ENCODE measurements at regions not wholly inside any gene's neighbourhood (a gene's known extent, or its start where the extent isn't known, plus 50 kb on each side); places are given as distances from the start of the nearest gene placed in this dataset.
"Not testable (repeated sequence)": the region's sequence is repeated elsewhere in the genome, so short reads cannot be mapped to it uniquely, and the experiment has no call there.

DNA sequence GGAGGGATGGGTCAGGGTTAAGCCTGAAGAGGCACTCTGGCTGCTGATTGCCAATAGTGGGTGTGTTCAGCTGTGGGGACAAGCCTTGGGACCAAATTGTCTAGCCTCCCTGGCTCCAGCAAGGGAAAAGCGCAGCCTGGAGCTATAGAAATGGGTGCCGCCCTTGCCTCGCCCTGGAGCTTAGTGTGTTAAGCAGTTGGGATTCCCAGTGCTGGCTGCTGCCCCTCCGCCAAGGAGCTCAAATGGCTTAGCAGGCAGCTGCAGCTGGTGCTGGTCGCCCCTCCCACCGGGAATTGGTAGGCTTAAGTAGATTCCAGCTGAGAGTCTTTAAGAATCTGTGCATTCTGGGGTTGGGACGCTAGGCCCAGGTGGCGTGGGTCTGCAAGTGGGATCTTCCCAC, 662.9 kb upstream of the TBL1XR1 start:
- Histone ChIP-seq H3K36me3 (ENCODE audit: insufficient read depth, low read length) (no peaks in the 10 kb centered on the region), H3K27me3 (ENCODE audit: insufficient read depth, low read length) (no peaks in the 10 kb centered on the region), H3K9ac (ENCODE audit: low read depth, low read length) (no peak overlapping the region), H3K4me3 (ENCODE audit: low read length) (no peak overlapping the region), H3K9me3 (ENCODE audit: insufficient read depth, low read depth, low read length) (no peaks in the 10 kb centered on the region), H3K4me1 (ENCODE audit: insufficient read depth, low read length) (no peaks in the 10 kb centered on the region), H3K27ac (ENCODE audit: low read depth, low read length) (no peak overlapping the region)
- 93% methylated on average over 8 of the region's 8 CpGs for WGBS

DNA sequence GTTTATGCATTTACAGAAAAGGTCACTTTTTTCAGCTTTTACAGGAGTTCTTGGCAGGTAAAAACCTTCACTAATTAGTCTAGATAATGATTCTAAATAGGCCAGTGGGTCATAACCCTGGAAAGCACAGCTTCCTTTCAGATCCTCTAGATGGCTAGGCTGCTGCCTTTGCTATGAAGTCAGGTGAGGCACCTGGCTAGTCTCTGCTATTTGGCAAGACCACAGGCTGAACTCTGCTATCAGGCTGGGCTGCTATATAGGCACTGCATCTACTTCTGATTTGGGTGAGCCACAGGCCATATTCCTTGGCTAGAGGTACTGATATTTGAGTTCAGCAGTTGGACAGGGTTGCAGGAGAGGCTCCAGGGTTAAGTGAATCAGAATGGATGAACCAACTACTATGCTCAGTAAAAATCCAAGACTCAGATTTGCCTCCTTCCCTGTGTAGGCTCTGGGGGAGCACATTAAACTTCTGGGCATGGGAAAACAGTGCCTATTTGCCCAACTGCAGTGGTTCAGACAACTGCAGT, 665.7 kb upstream of the TBL1XR1 start:
- H3K27me3 ChIP-seq (ENCODE audit: insufficient read depth, low read length) = no peaks in the 10 kb centered on the region
- H3K27ac ChIP-seq (ENCODE audit: low read depth, low read length) = no peak overlapping the region
- no peak overlapping the region for H3K4me3 ChIP-seq (ENCODE audit: low read length)
- no peak overlapping the region for H3K9ac ChIP-seq (ENCODE audit: low read depth, low read length)
- no peaks in the 10 kb centered on the region for H3K9me3 ChIP-seq (ENCODE audit: insufficient read depth, low read depth, low read length)
- H3K36me3 ChIP-seq (ENCODE audit: insufficient read depth, low read length) = no peaks in the 10 kb centered on the region
- no peaks in the 10 kb centered on the region for H3K4me1 ChIP-seq (ENCODE audit: insufficient read depth, low read length)

DNA sequence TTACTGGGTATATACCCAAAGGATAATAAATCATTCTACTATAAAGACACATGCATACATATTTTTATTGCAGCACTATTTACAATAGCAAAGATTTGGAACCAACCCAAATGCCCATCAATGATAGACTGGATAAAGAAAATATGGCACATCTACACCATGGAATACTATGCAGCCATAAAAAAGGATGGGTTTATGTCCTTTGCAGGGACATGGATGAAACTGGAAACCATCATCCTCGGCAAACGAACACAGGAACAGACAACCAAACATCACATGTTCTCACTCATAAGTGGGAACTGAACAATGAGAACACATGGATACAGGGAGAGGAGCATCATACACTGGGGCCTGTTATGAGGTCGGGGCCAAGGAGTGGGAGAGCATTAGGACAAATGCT, 665.0 kb upstream of the KCNMB2 start:
- not testable (repeated sequence) for H3K4me3 ChIP-seq (ENCODE audit: low read length); H3K9me3 ChIP-seq (ENCODE audit: insufficient read depth, low read depth, low read length); H3K36me3 ChIP-seq (ENCODE audit: insufficient read depth, low read length); H3K27me3 ChIP-seq (ENCODE audit: insufficient read depth, low read length); H3K9ac ChIP-seq (ENCODE audit: low read depth, low read length); H3K4me1 ChIP-seq (ENCODE audit: insufficient read depth, low read length); H3K27ac ChIP-seq (ENCODE audit: low read depth, low read length)
- 97% methylated on average over 3 of the region's 3 CpGs for WGBS

GRCh38 chr3:177878192-177878591, 658.0 kb upstream of the KCNMB2 start:
- H3K9ac ChIP-seq (ENCODE audit: low read depth, low read length) = no peak overlapping the region
- H3K4me1 ChIP-seq (ENCODE audit: insufficient read depth, low read length) = peaks cover 9% of the 10 kb centered on the region; the same call in 1 of the 2 replicates
- 100% methylated on average over 3 of the region's 3 CpGs for WGBS
- no peak overlapping the region for H3K4me3 ChIP-seq (ENCODE audit: low read length)
- no peaks in the 10 kb centered on the region for H3K9me3 ChIP-seq (ENCODE audit: insufficient read depth, low read depth, low read length)
- H3K27ac ChIP-seq (ENCODE audit: low read depth, low read length) = no peak overlapping the region
- no peaks in the 10 kb centered on the region for H3K27me3 ChIP-seq (ENCODE audit: insufficient read depth, low read length)
- H3K36me3 ChIP-seq (ENCODE audit: insufficient read depth, low read length) = no peaks in the 10 kb centered on the region

DNA sequence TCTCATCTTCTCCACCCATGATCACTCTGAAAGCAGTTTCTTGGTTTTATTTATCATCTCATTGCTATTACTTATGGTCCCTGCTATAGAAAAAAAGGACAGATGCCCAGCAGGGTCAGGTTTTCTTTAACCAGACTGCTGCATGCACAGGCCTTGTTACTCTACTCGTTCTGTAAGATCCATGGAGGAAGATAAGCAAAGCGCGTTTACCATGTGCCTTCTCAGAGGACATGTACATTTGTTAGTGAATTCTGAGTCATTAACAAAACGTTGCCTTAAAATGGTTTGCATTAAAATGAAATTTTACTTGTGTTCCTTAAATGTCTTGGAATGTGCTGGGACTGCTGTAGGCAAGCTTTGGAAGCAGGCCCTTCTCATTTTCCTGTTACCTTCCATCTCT, 657.3 kb upstream of the KCNMB2 start:
- Histone ChIP-seq H3K9ac (ENCODE audit: low read depth, low read length) (no peak overlapping the region), H3K4me3 (ENCODE audit: low read length) (no peak overlapping the region), H3K4me1 (ENCODE audit: insufficient read depth, low read length) (peaks cover 9% of the 10 kb centered on the region; the same call in 1 of the 2 replicates), H3K36me3 (ENCODE audit: insufficient read depth, low read length) (no peaks in the 10 kb centered on the region), H3K27ac (ENCODE audit: low read depth, low read length) (no peak overlapping the region), H3K9me3 (ENCODE audit: insufficient read depth, low read depth, low read length) (no peaks in the 10 kb centered on the region), H3K27me3 (ENCODE audit: insufficient read depth, low read length) (no peaks in the 10 kb centered on the region)
- 85% methylated on average over 4 of the region's 4 CpGs for WGBS

DNA sequence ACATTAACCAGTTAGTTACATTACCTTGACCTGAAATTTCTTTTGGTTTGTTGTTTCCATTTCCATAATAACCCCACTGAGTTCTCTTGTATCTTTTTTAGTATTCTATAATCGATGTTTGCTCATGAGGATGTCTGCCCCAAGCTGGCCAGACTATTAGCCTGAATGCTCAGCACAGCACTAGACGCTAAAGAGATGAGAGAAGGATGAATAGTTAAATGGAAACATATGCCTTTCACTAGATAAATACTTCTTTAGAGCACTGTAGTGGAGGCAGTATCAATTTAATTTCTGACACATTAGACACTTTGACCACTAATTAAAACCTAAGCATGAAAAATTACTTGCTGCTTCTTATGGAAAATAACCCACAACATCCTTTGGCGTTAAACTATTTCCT, 654.9 kb upstream of the KCNMB2 start:
- 90% methylated on average over 3 of the region's 3 CpGs for WGBS
- no peaks in the 10 kb centered on the region for H3K4me1 ChIP-seq (ENCODE audit: insufficient read depth, low read length)
- no peaks in the 10 kb centered on the region for H3K9me3 ChIP-seq (ENCODE audit: insufficient read depth, low read depth, low read length)
- no peak overlapping the region for H3K9ac ChIP-seq (ENCODE audit: low read depth, low read length)
- H3K4me3 ChIP-seq (ENCODE audit: low read length) = no peak overlapping the region
- H3K36me3 ChIP-seq (ENCODE audit: insufficient read depth, low read length) = no peaks in the 10 kb centered on the region
- H3K27ac ChIP-seq (ENCODE audit: low read depth, low read length) = no peak overlapping the region
- no peaks in the 10 kb centered on the region for H3K27me3 ChIP-seq (ENCODE audit: insufficient read depth, low read length)

DNA sequence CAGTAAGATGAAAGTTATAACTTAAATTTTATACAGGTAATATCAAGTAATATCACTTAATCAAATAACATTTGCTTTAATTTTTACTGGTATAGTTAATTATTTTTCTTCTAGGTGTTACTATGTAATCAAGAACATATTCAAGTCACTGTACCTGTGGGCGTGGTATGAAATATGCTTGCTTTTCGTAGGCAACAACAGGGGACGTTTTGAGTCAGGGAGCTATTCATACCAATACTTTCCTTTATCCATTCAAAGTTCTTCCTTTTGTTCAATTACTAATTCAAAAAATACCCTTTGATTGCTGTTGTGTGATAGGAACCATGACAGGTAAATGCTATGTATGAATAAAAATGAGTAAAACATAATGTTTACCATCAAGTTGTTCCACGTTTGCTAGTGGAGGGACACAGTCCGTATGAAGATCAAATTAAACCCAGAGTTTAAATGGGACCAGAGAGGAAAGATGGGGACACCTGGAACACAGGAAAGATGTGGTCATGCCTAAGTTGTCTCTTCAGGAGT, 654.0 kb upstream of the KCNMB2 start:
- Histone ChIP-seq H3K27ac (ENCODE audit: low read depth, low read length) (no peak overlapping the region), H3K4me1 (ENCODE audit: insufficient read depth, low read length) (no peaks in the 10 kb centered on the region), H3K9ac (ENCODE audit: low read depth, low read length) (no peak overlapping the region), H3K27me3 (ENCODE audit: insufficient read depth, low read length) (no peaks in the 10 kb centered on the region), H3K9me3 (ENCODE audit: insufficient read depth, low read depth, low read length) (no peaks in the 10 kb centered on the region), H3K4me3 (ENCODE audit: low read length) (no peak overlapping the region), H3K36me3 (ENCODE audit: insufficient read depth, low read length) (no peaks in the 10 kb centered on the region)
- WGBS = 97% methylated on average over 5 of the region's 5 CpGs

- Histone ChIP-seq H3K27ac (ENCODE audit: low read depth, low read length) (no peak overlapping the region), H3K36me3 (ENCODE audit: insufficient read depth, low read length) (no peaks in the 10 kb centered on the region), H3K9me3 (ENCODE audit: insufficient read depth, low read depth, low read length) (no peaks in the 10 kb centered on the region), H3K27me3 (ENCODE audit: insufficient read depth, low read length) (no peaks in the 10 kb centered on the region), H3K4me3 (ENCODE audit: low read length) (no peak overlapping the region), H3K4me1 (ENCODE audit: insufficient read depth, low read length) (no peaks in the 10 kb centered on the region), H3K9ac (ENCODE audit: low read depth, low read length) (no peak overlapping the region)
- 72% methylated on average over 2 of the region's 2 CpGs for WGBS
These were observed 653.1 kb upstream of the KCNMB2 start for GRCh38 chr3:177883091-177883490.

DNA sequence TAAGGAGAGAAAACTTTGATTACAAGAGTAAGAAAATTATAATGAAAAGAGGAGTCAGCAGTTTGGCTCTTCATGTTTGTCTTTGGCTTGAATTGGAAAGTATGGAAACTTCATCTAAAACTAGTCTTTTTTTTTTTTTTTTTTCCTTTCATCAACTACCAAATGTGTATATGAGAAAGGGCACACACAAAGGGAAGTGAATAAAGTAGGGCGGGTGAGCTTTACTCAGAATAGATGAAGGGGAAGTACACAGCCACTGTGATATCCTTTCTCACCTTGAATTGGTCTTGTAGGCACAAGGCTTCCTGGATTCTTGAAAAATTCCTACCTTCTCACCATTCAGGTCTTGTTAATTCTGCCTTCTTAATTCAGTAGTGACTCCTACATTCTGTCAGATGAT, 652.3 kb upstream of the KCNMB2 start:
- Histone ChIP-seq H3K4me3 (ENCODE audit: low read length) (no peak overlapping the region), H3K9ac (ENCODE audit: low read depth, low read length) (no peak overlapping the region), H3K27ac (ENCODE audit: low read depth, low read length) (no peak overlapping the region), H3K36me3 (ENCODE audit: insufficient read depth, low read length) (no peaks in the 10 kb centered on the region), H3K4me1 (ENCODE audit: insufficient read depth, low read length) (no peaks in the 10 kb centered on the region), H3K27me3 (ENCODE audit: insufficient read depth, low read length) (no peaks in the 10 kb centered on the region), H3K9me3 (ENCODE audit: insufficient read depth, low read depth, low read length) (no peaks in the 10 kb centered on the region)
- WGBS = 100% methylated on average over 1 of the region's 1 CpG

- H3K36me3 ChIP-seq (ENCODE audit: insufficient read depth, low read length) = no peaks in the 10 kb centered on the region
- H3K27ac ChIP-seq (ENCODE audit: low read depth, low read length) = no peak overlapping the region
- H3K9me3 ChIP-seq (ENCODE audit: insufficient read depth, low read depth, low read length) = 0 out of 2 replicates have a peak, but pooled peaks cover 3% of the 10 kb centered on the region
- no peak overlapping the region for H3K4me3 ChIP-seq (ENCODE audit: low read length)
- 97% methylated on average over 5 of the region's 5 CpGs for WGBS
- no peak overlapping the region for H3K9ac ChIP-seq (ENCODE audit: low read depth, low read length)
- H3K27me3 ChIP-seq (ENCODE audit: insufficient read depth, low read length) = no peaks in the 10 kb centered on the region
- no peaks in the 10 kb centered on the region for H3K4me1 ChIP-seq (ENCODE audit: insufficient read depth, low read length)
These were observed 651.2 kb upstream of the KCNMB2 start for GRCh38 chr3:177885063-177885462.

DNA sequence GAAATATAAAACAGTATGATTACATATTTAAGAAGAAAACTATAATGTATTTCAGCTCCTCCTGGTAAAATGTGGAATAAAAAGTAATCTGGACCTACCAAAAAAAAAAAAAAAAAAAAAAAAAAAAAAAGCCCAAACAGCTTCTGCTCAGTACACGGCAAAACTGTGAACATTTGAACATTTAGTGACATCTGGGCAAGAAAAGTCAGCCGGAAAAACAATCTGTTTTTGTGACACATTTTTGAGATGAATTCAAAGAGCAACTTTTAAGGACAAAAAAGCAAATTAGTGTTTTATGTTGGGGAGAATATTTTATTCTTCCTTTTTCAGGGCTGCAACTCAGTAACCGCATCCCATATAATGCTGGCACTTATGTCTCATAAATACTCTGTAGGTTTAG, 649.7 kb upstream of the KCNMB2 start:
- Histone ChIP-seq H3K27me3 (ENCODE audit: insufficient read depth, low read length) (no peaks in the 10 kb centered on the region), H3K4me3 (ENCODE audit: low read length) (no peak overlapping the region), H3K27ac (ENCODE audit: low read depth, low read length) (no peak overlapping the region), H3K9me3 (ENCODE audit: insufficient read depth, low read depth, low read length) (0 out of 2 replicates have a peak, but pooled peaks cover 3% of the 10 kb centered on the region), H3K36me3 (ENCODE audit: insufficient read depth, low read length) (no peaks in the 10 kb centered on the region), H3K4me1 (ENCODE audit: insufficient read depth, low read length) (no peaks in the 10 kb centered on the region), H3K9ac (ENCODE audit: low read depth, low read length) (no peak overlapping the region)
- 93% methylated on average over 3 of the region's 3 CpGs for WGBS

DNA sequence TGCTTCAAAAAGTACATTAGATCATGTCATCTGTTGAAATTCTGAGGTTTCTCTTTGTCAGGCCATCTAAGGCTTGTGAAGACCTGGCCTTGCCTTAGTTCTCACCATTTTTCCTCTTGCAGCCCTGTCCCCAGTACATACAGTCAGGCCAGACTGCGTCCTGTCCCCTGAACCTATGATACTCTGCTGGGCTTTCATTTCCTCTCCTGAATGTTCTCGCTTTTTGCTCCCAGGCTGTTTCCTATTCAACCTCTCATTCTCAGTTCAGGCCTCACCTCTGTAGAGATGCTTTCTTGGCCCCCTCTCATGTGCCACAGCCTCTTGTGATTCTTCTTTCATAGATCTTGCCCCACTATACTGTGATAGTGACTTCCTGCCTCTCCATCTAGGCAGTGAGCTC, 648.8 kb upstream of the KCNMB2 start:
- no peaks in the 10 kb centered on the region for H3K36me3 ChIP-seq (ENCODE audit: insufficient read depth, low read length)
- 0 out of 2 replicates have a peak, but pooled peaks cover 3% of the 10 kb centered on the region for H3K9me3 ChIP-seq (ENCODE audit: insufficient read depth, low read depth, low read length)
- no peak overlapping the region for H3K27ac ChIP-seq (ENCODE audit: low read depth, low read length)
- WGBS = 94% methylated on average over 2 of the region's 2 CpGs
- H3K4me1 ChIP-seq (ENCODE audit: insufficient read depth, low read length) = no peaks in the 10 kb centered on the region
- H3K27me3 ChIP-seq (ENCODE audit: insufficient read depth, low read length) = no peaks in the 10 kb centered on the region
- no peak overlapping the region for H3K4me3 ChIP-seq (ENCODE audit: low read length)
- H3K9ac ChIP-seq (ENCODE audit: low read depth, low read length) = no peak overlapping the region

Measured in HUES64 (cell line).